Astrocyte (in vitro differentiated cells and primary cell): ENCODE measurements at regions not wholly inside any gene's neighbourhood (a gene's known extent, or its start where the extent isn't known, plus 50 kb on each side); places are given as distances from the start of the nearest gene placed in this dataset.

Experiments used
- EZH2 ChIP-seq: IDR thresholded peaks from 2 replicates; pipeline ENCODE4 v1.6.1; 2012; ENCODE audit warnings: mild to moderate bottlenecking, low read length, inconsistent platforms; ENCODE audit not compliant: insufficient read depth
- TF ChIP-seq, protein P1 (sequence below): IDR thresholded peaks from 2 replicates; pipeline ENCODE4 v1.5.1; 2011; ENCODE audit warnings: low read depth, mild to moderate bottlenecking, inconsistent platforms, low read length, moderate library complexity; ENCODE audit not compliant: insufficient read depth

DNA sequence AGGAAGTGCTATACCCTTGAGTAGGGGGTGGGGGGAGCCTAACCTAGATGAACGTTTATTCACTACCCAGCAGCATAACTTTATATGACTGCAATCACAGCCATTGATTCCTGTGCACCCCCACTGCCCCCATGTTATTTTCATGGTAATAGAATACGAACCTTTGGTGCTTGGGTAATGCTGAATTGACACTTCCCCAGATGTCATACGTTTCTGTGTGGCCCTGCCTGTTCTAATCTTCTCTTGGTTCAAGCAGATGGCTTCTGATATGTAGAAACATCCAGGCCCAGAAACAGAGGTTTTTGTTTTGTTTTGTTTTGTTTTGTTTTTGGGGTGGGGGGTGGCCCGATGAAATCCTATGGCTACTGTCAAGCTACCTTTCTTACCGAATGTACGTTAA is 237.9 kb upstream of the TOPAZ1 start:
- TF ChIP-seq, protein P1, sequence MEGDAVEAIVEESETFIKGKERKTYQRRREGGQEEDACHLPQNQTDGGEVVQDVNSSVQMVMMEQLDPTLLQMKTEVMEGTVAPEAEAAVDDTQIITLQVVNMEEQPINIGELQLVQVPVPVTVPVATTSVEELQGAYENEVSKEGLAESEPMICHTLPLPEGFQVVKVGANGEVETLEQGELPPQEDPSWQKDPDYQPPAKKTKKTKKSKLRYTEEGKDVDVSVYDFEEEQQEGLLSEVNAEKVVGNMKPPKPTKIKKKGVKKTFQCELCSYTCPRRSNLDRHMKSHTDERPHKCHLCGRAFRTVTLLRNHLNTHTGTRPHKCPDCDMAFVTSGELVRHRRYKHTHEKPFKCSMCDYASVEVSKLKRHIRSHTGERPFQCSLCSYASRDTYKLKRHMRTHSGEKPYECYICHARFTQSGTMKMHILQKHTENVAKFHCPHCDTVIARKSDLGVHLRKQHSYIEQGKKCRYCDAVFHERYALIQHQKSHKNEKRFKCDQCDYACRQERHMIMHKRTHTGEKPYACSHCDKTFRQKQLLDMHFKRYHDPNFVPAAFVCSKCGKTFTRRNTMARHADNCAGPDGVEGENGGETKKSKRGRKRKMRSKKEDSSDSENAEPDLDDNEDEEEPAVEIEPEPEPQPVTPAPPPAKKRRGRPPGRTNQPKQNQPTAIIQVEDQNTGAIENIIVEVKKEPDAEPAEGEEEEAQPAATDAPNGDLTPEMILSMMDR = no peak
- TF ChIP-seq EZH2 = no peak
